ENCODE measurements at regions not wholly inside any gene's neighbourhood (a gene's known extent, or its start where the extent isn't known, plus 50 kb on each side); places are given as distances from the start of the nearest gene placed in this dataset.

GRCh38 chr4:79253924-79254323 lies 71.9 kb downstream of the NAA11 start:
- Histone ChIP-seq H3K9me3 (ENCODE audit: low read depth) (no peaks in the 10 kb centered on the region), H3K4me3 (no peak overlapping the region), H3K27me3 (no peaks in the 10 kb centered on the region), H3K36me3 (no peaks in the 10 kb centered on the region), H3K4me1 (ENCODE audit: low read depth) (no peaks in the 10 kb centered on the region), H3K27ac (no peak overlapping the region)
- DNase-seq (ENCODE audit: low read depth in 1 of 2, low spot score in 1 of 2), result no peak
- no peak for TF ChIP-seq CTCF (IDR thresholded peaks at IDR 0.05; ENCODE audit: low read depth, low read length)

- H3K27me3 ChIP-seq, result no peaks in the 10 kb centered on the region
- no peaks in the 10 kb centered on the region for H3K36me3 ChIP-seq
- no peaks in the 10 kb centered on the region for H3K9me3 ChIP-seq (ENCODE audit: low read depth)
- no peak for DNase-seq (ENCODE audit: low read depth in 1 of 2, low spot score in 1 of 2)
- H3K27ac ChIP-seq, result no peak overlapping the region
- no peak overlapping the region for H3K4me3 ChIP-seq
- no peak for TF ChIP-seq CTCF (IDR thresholded peaks at IDR 0.05; ENCODE audit: low read depth, low read length)
- H3K4me1 ChIP-seq (ENCODE audit: low read depth), result no peaks in the 10 kb centered on the region
These were observed 72.7 kb downstream of the NAA11 start for GRCh38 chr4:79253168-79253567.

GRCh38 chr4:79250887-79251286 lies 75.0 kb downstream of the NAA11 start:
- no peaks in the 10 kb centered on the region for H3K9me3 ChIP-seq (ENCODE audit: low read depth)
- H3K36me3 ChIP-seq, result no peaks in the 10 kb centered on the region
- H3K4me3 ChIP-seq, result no peak overlapping the region
- no peak for DNase-seq (ENCODE audit: low read depth in 1 of 2, low spot score in 1 of 2)
- TF ChIP-seq CTCF (IDR thresholded peaks at IDR 0.05; ENCODE audit: low read depth, low read length), result no peak
- no peak overlapping the region for H3K27ac ChIP-seq
- no peaks in the 10 kb centered on the region for H3K4me1 ChIP-seq (ENCODE audit: low read depth)
- no peaks in the 10 kb centered on the region for H3K27me3 ChIP-seq

GRCh38 chr4:79249881-79250503 lies 75.9 kb downstream of the NAA11 start:
- H3K36me3 ChIP-seq, result no peaks in the 10 kb centered on the region
- DNase-seq (ENCODE audit: low read depth in 1 of 2, low spot score in 1 of 2), result no peak
- no peaks in the 10 kb centered on the region for H3K27me3 ChIP-seq
- H3K4me3 ChIP-seq, result no peak overlapping the region
- no peaks in the 10 kb centered on the region for H3K9me3 ChIP-seq (ENCODE audit: low read depth)
- H3K27ac ChIP-seq, result no peak overlapping the region
- H3K4me1 ChIP-seq (ENCODE audit: low read depth), result no peaks in the 10 kb centered on the region
- TF ChIP-seq CTCF (IDR thresholded peaks at IDR 0.05; ENCODE audit: low read depth, low read length), result no peak

GRCh38 chr4:79248610-79249009 lies 77.3 kb downstream of the NAA11 start:
- Histone ChIP-seq H3K4me1 (ENCODE audit: low read depth) (no peaks in the 10 kb centered on the region), H3K4me3 (no peak overlapping the region), H3K36me3 (no peaks in the 10 kb centered on the region), H3K27ac (no peak overlapping the region), H3K27me3 (no peaks in the 10 kb centered on the region), H3K9me3 (ENCODE audit: low read depth) (no peaks in the 10 kb centered on the region)
- no peak for DNase-seq (ENCODE audit: low read depth in 1 of 2, low spot score in 1 of 2)
- TF ChIP-seq CTCF (IDR thresholded peaks at IDR 0.05; ENCODE audit: low read depth, low read length), result no peak
